Amygdala (tissue), 56 donors: ENCODE measurements at regions not wholly inside any gene's neighbourhood (a gene's known extent, or its start where the extent isn't known, plus 50 kb on each side); places are given as distances from the start of the nearest gene placed in this dataset.
"Not testable (repeated sequence)": the region's sequence is repeated elsewhere in the genome, so short reads cannot be mapped to it uniquely, and the experiment has no call there.

Experiments
- DNase-seq, 56 donors: peaks; one replicate each; lab custom pipeline; 2025; lab: John Stamatoyannopoulos, UW

DNA sequence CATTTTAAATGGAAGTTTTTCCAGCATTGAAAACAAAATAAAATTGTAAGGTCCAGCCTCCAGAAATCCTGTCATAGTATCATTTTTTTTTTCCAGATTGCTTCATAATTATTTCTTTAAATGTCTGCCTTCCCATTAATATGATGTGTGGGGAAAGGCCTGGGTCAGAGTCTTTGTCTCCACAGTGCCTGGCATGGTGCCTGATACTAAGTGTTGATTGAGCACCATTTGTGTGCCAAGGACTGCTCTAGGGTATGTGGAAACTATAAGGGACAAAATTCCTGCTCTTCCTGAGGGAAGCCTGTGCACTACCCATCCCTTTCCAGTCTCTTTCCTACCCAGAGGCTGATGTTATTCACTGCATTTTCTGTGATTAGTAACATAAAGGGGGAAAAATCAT lies 53.1 kb upstream of the BEND4 start:
- DNase-seq, result no peak

DNA sequence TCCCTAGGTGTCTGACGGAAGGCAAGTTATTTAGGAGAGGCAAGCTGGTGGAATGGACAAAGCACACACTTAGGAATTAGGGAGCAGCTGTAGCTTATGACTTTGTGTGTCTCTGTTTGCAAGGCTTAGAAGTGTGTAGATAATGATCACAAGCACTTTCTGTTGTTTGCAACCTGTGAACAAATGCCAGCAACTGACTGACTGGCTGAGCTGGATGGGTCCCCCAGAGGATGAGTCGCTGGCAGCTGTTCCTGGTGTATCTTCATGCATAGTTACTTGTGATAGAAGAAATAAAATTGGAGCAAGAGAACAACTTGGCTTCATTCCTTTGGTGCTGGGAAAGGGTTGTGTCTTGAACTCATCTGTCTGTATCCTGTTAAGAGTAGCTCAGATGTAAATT lies 64.2 kb upstream of the BEND4 start:
- no peak for DNase-seq

DNA sequence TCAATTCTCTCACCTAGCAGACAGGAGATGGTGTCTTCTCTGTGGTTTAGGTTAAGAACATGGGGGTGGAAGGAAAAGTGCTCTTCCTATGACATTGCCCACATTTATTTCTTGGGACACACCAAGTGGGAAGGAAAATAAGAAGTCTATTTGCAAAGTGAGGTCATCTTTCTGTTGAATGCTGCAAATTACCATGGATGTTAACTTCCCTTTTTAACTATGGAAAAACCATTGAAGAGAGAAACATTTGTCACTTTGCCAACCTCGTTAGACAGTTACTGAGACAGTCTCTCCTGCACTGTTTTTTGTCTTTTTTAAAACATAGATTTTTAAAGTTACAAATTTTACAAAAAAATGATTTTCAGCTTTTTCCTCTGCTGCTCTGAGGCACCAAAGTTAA lies 72.8 kb upstream of the BEND4 start:
- DNase-seq, result no peak

DNA sequence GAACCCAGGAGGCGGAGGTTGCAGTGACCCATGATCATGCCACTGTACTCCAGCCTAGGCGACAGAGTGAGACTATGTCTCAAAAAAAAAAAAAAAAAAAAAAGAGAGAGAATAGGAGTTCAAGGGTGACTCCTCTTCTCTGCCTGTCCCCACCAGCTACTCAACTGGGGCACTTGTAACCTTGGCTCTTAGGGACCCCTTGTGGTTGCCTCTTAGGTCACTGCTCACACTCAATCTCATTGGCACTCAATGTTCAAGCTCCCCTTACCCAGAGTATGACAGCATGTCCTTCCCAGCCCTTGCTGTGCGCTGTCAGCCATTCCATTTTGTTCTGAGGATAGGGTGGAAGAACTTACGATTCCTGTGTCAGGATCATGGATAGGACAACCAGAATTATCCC lies 82.4 kb upstream of the BEND4 start:
- no peak for DNase-seq

DNA sequence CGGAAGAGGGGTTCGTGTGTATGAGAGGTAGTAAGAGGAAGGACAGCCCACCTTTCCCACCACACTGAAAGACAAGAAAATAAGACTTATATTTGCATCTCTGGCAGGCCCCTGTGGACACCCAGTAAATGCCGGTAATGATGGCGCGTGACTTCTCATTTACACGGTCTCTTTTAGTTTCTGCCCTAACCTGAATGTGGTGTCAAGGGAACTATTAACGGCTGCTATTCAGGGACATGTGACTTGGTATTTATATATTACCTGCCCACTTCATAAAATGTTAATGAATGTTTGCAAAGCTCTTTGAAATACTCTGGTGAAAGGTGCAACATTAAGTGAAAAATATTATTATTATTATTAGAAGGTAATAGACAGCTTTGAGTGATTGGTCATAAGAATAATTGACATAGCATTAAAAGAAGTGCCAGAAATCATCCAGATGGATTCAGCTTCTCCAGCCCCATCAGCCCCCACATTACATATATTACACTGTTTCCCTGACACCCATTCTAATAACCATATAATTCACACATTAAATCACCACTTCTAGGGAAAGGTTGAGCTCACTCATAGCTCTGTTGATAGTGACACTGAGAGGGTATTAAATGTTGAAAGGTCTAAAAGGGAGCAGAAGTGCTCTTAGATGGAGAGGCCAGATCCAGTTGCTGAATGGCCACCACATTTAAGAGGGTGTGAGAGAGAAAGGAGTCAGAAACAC lies 83.0 kb upstream of the BEND4 start:
- DNase-seq, result no peak

DNA sequence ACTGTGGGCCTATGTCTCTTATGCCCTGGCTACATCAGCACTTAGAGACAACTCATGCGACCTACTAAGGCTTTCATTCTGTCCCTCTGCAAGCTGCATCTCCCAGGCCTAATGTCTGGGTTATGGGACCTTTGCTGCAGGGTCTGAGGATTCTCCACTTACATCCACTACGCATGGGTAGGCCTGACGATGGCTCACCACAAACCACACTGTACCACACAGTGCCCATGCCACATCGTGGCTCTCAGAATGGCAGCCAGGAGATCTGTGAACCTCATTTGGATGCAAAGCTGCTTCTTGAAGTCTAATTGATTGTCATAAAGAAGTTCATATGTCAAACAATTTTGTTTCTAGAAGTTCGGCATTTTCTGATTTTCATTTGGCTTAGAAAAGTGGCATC lies 84.6 kb upstream of the BEND4 start:
- DNase-seq, result no peak

DNA sequence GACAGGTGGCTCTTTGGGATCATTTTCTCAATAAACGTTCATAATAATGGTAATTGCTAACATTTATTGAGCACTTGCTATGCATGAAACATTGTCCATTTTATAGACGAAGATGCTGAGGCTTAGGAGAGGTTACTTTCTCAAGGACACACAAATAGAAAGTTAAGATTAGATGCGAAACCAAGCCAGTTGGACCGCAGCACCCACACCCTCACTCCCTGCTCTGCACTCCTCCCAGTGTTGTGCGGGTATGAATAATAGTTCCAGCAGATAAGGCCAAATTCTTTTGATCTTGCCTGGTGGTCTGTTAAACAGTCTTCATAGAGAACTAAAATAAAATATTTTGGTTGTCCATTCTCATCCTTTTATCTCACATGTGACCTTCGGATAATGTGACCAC lies 85.0 kb upstream of the BEND4 start:
- no peak for DNase-seq

DNA sequence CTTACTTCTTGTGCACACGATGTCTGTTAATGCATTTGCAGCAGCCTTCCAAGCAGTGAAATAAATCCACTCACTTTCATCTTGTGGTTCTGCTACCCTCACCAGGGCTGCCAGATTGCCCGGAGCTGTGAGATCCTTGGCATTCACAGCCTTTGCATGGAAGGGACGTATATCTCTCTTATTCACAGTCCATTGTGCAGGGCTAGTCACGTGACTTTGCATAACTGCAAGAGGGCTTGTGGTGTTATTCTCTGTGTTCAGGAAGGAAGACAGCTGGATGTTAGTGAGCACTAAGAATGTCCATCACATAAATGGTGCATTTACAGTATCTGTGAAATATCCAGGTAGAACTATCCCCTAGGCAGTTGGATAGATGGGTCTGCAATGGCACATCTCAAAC lies 96.5 kb upstream of the BEND4 start:
- DNase-seq, result no peak

DNA sequence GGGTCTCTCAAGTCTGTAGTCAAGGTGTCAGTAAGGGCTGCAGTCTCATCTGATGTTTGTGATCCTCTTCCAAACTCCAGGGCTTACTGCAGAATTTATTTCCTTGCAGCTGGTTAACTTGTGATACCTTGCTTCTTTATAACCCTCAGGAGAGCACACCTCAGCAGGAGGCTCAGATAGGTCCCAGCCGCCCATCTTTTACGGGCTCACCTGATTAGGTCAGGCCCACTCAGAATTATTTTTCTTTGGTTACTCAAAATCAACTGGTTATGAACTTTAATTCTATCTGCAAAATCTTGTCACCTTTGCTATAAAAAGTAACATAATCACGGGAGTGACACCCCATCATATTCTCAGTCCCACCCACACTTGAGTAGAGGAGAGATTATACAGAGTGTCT lies 99.9 kb upstream of the BEND4 start:
- DNase-seq, result no peak

DNA sequence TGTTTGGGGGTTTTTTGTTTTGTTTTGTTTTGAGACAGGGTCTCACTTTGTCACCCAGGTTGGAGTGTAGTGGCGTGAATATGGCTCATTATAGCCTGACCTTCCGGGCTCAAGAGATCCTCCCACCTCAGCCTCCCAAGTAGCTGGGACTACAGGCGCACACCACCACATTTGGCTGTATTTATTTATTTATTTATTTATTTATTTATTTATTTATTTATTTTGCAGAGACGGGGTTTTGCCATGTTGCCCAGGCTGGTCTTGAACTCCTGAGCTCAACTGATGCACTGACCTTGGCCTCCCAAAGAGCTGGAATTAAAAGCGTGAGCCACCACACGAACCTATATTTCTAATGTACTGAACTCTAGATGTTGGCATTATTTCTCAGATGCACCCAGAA lies 105.2 kb upstream of the BEND4 start:
- DNase-seq, result not testable (repeated sequence)

DNA sequence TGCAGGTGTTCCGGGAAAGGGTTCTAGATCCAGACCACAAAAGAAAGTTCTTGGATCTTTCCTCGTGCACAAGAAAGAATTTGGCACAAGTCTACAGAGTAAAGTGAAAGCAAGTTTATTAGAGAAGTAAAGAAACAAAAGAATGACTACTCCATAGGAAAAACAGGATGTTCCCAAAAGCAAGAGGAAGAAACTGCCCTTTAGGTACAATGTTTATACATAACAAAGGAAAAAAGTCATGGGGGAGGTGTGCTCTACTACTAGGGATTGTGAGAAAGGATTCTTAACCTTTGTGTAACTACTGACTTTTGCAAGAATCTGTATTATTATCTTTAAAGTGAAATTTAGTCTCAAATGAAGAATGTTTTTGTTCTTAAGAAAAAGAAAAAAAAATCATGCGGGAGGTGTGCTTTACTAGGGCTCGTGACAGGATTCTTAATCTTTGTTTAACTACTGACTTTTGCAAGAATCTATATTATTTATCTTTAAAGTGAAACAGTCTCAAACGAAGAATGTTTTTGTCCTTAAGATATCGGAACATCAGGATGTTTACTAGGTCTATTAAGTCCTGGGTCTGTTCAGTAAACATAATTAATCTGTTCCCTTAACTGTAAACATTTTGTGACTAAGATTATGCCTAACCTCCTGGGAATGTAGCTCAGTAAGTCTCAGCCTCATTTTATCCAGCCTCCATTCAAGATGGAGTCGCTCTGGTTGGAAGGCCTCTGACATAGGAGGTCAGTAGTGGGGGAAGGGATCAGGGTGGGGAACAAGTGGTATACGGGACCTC lies 110.4 kb upstream of the BEND4 start:
- DNase-seq, result no peak

DNA sequence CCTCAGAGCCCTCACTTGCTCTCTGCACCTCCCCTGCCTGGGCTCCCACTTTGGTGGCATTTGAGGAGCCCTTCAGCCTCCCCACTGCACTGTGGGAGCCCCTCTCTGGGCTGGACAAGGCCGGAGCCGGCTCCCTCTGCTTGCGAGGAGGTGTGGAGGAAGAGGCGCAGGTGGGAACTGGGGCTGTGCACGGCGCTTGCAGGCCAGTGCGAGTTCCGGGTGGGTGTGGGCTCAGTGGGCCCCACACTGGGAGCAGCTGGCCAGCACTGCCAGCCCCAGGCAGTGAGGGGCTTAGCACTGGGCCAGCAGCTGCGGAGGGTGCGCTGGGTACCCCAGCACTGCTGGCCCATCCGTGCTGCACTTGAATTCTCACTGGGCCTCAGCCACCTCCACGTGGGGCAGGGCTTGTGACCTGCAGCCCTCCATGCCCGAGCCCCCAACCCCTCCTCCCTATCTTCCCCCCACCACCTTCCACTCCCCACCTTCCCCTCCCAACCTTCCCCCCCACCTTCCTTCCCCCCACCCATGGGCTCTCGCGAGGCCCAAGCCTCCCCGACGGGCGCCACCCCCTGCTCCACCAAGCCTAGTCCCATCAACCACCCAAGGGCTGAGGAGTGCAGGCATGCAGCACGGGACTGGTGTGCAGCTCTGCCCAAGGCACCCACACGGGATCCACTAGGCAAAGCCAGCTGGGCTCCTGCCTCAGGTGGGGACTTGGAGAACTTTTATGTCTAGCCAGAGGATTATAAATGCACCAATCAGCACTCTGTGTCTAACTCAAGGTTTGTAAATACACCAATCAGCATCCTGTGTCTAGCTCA lies 113.5 kb upstream of the BEND4 start:
- DNase-seq, result no peak

DNA sequence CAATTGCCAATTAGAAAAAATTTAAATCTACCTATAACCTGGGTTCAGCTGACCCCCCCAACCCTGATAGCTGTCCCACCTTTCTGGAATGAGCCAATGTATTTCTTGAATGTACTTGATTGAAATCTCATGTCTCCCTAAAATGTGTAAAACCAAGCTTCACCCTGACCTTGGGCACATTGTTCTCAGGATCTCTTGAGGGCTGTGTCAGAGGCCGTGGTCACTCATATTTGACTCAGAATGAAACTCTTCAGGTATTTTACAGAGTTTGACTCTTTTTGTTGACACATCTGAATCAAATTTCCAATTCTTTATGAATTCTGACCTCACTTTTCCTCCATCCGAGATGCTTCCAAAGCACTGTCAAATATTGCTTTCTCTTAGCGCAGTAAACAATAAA lies 115.3 kb upstream of the BEND4 start:
- no peak for DNase-seq

DNA sequence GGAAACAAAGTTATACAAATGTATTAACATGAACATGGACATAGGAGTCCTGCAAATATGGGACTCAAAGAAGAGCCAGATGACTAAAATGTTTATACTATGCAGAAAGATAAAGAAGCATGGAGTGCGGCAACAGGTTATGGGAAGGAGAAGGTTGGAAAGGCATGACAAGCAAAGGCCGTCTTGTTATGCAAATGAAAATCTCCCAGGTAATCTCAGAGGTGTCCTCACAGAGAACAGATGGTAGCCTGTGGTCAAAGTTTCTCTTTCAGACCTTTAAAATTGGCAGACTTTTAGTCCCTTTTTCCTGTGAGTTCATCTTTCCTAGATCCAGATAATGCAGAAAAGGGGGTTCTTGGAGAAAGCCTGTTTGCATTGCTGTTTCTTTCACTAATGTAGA lies 116.4 kb upstream of the BEND4 start:
- no peak for DNase-seq

DNA sequence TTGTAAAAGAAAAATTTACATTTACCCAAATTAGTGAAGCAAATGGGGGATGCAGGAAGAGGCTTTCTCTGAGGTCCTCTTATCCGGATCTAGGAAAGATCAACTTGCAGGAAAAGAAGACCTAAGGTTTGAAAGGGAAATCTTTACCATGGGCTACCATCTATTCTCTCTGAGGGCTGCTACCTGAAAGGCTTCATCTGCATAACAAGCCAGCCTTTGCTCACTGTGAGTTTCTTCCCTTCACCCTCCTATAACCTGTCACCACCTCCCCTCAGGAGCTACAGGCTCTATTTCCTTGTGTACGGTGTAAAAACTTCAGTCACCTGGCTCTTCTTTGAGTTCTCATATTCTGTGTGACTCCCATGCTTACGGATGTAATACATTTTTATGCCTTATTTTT lies 118.6 kb upstream of the BEND4 start:
- DNase-seq, result no peak

DNA sequence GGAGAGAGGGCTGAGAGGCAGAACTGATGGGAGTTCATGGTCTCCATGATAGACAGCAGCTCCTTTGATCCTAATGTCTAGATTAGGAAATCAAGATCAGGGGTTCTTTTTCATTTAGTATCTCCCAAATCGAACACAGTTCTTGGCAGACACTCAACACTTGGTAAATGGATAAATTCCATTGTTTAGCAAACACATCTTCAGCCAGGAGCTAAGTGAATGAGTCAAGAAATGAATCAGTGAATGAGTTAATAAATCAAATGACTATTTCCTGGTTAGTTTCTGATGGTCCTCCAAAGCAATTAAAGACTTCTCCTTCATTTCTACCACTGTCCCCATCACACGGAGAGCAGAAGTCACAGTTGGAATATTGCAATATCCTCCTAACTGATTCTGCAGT lies 120.0 kb upstream of the SHISA3 start:
- no peak for DNase-seq

DNA sequence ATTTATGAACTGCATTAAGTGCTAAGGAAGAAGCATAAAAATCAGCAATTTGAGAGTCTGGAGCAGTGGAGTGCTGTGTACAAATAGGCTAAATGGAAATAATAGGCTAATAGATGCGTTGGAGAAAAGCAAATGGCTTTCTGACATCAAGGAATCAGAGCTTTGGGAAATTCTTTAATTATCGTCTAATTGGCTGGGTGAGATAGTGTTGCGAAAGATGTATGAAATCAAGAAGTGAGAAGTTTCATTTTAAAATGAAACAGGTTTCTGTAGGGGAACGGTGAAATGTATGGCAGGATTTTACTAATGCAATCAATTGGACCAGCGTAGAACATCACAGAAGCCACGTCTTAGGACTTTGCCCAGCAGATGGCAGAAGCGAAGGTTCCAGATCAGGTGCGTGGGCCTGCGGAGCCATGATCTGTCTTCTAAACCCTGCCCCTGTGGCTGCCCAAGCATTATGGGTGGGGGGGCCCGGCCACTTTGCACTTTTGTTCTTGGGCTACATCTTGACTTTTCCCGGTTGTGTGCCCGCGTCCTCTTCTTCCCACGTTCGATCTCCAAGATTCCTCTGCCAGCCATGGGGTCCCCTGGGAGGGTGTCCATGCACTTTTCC lies 118.5 kb upstream of the SHISA3 start:
- DNase-seq, result no peak

DNA sequence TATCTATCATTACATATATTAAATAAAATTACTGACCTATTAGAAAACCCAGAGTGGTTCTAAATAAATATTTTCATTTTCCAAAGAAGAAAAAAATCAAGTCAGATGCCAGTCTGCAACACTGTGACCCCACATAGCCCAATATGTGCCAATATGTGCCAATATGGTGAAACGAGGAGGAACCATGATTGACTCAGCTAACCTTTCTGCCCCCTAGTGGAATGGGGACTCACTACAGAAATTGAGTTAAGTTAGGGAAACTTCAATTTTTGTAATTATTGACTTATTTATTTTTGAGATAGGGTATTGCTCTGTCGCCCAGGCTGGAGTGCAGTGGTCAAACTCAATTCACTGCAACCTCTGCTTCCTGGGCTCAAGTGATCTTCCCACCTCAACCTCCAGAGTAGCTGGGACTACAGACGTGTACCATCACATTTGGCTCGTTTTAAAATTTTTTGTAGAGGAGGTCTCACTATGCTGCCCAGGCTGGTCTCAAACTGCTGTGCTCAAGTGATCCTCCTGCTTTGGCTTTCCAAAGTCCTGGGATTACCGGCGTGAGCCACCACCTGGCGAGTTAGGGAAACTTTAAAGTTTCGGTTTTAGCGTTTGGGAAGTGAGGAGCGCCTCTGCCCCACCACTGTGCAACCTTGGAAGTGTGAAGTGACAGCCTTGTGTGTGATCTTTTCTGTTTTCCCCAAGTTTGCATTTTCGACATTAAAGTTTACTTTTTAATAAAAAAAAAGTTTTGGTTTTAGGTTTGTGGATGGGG lies 116.8 kb upstream of the SHISA3 start:
- DNase-seq, result no peak

DNA sequence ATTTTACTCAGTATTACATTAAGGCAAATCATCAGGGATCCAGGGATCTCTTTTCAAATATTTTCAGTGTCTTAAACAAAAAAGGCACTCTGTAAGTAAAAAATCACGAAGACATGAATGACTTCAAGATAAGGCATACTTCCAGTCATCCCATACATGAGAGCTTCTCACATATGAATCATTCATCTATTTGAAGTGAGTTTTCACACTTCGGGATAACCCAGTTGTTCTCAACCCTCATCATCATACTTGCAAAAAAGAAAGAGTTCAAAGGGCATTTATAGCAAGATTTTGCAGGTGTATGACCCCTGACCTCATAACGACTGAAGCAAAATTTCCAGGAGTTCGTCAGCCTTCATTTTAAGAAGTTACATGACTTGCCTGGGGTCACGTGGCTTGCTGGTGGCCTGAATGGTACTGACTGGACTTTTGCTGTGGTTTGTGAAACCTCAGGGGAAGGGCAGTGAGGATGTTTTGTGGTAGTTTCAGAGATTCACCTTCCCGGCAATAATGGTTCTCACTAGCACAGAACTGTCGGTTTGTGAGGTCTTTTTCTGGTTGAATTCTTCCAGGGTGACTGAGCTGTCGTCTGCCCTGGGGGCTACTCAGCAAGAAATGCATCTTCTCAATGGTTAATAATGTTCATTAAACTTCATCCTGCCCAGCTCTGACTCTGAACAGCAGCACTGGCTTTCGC lies 115.8 kb upstream of the SHISA3 start:
- no peak for DNase-seq
